GM23338 (cell line): ENCODE measurements at regions not wholly inside any gene's neighbourhood (a gene's known extent, or its start where the extent isn't known, plus 50 kb on each side); places are given as distances from the start of the nearest gene placed in this dataset.

ENCODE experiments used
- CREB1 ChIP-seq: fragments of 250-450 bp; sonication (Bioruptor Pico); IDR thresholded peaks from 2 replicates; pipeline ENCODE4 v1.5.0; 2020; ENCODE audit warnings: low read depth, mild to moderate bottlenecking, moderate library complexity
- EZH2 ChIP-seq: fragments of 200-600 bp; sonication (generic); IDR thresholded peaks from one replicate; pipeline ENCODE4 v1.8.0; 2017; ENCODE audit warnings: antibody characterized with exemption, mild to moderate bottlenecking, low read depth; ENCODE audit not compliant: unreplicated experiment
- EZH2phosphoT487 ChIP-seq: fragments of 200-600 bp; sonication (generic); IDR thresholded peaks from one replicate; pipeline ENCODE4 v1.8.1; 2018; ENCODE audit warnings: antibody characterized with exemption; ENCODE audit not compliant: unreplicated experiment
- NANOG ChIP-seq: IDR thresholded peaks from 2 replicates; pipeline ENCODE4 v1.6.1; 2016; ENCODE audit warnings: antibody characterized with exemption, borderline replicate concordance
- POLR2AphosphoS5 ChIP-seq: IDR thresholded peaks from 2 replicates; pipeline ENCODE4 v1.6.1; 2016; ENCODE audit warnings: antibody characterized with exemption, low read depth
- ZNF331 ChIP-seq: fragments of 250-450 bp; sonication (Bioruptor Pico); IDR thresholded peaks from 2 replicates; pipeline ENCODE4 v1.5.0; 2020; ENCODE audit warnings: low read depth, mild to moderate bottlenecking, moderate library complexity
- TF ChIP-seq, protein P1 (sequence below), 2 experiments: fragments of 200-600 bp in 1 of 2; sonication (generic) in 1 of 2; conservative IDR thresholded peaks; 2 replicates each; pipeline versions ENCODE4 v1.5.1 to v1.6.1; 2016 to 2017; ENCODE audit warnings: antibody characterized with exemption in 2 of 2, low read depth in 2 of 2, mild to moderate bottlenecking in 2 of 2, moderate library complexity in 1 of 2
- TF ChIP-seq, protein P2 (sequence below): IDR thresholded peaks from one replicate; pipeline ENCODE4 v1.6.1; 2018; ENCODE audit warnings: antibody characterized with exemption; ENCODE audit not compliant: unreplicated experiment

DNA sequence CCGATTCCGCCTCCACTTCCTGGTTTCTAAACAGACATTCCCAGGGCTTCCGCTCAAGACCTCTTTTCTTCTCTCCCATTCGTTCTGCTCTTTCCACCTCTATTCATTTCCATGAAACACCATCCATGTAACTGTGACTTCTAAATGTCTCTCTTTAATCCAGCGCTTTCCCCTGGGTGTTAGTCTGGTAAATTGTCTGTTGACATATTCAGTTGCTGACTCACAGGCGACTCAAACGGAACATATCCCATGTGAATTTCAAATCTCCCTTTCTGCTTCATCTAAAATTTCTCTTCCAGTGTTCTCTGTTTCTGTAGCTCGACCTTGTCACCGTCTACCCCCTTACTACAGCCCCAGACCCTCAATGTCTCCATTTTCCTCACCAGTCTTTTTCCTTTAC, 119.1 kb downstream of the PFKFB3 start:
- TF ChIP-seq, protein P1, sequence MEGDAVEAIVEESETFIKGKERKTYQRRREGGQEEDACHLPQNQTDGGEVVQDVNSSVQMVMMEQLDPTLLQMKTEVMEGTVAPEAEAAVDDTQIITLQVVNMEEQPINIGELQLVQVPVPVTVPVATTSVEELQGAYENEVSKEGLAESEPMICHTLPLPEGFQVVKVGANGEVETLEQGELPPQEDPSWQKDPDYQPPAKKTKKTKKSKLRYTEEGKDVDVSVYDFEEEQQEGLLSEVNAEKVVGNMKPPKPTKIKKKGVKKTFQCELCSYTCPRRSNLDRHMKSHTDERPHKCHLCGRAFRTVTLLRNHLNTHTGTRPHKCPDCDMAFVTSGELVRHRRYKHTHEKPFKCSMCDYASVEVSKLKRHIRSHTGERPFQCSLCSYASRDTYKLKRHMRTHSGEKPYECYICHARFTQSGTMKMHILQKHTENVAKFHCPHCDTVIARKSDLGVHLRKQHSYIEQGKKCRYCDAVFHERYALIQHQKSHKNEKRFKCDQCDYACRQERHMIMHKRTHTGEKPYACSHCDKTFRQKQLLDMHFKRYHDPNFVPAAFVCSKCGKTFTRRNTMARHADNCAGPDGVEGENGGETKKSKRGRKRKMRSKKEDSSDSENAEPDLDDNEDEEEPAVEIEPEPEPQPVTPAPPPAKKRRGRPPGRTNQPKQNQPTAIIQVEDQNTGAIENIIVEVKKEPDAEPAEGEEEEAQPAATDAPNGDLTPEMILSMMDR (conservative IDR thresholded peaks at IDR 0.05; ENCODE audit: low read depth in 2 of 2) = no peak
- TF ChIP-seq EZH2 (no peak), POLR2AphosphoS5 (no peak), EZH2phosphoT487 (no peak), NANOG (no peak), ZNF331 (CRISPR knock-in tag) (no peak), CREB1 (CRISPR knock-in tag) (no peak)
- TF ChIP-seq, protein P2, sequence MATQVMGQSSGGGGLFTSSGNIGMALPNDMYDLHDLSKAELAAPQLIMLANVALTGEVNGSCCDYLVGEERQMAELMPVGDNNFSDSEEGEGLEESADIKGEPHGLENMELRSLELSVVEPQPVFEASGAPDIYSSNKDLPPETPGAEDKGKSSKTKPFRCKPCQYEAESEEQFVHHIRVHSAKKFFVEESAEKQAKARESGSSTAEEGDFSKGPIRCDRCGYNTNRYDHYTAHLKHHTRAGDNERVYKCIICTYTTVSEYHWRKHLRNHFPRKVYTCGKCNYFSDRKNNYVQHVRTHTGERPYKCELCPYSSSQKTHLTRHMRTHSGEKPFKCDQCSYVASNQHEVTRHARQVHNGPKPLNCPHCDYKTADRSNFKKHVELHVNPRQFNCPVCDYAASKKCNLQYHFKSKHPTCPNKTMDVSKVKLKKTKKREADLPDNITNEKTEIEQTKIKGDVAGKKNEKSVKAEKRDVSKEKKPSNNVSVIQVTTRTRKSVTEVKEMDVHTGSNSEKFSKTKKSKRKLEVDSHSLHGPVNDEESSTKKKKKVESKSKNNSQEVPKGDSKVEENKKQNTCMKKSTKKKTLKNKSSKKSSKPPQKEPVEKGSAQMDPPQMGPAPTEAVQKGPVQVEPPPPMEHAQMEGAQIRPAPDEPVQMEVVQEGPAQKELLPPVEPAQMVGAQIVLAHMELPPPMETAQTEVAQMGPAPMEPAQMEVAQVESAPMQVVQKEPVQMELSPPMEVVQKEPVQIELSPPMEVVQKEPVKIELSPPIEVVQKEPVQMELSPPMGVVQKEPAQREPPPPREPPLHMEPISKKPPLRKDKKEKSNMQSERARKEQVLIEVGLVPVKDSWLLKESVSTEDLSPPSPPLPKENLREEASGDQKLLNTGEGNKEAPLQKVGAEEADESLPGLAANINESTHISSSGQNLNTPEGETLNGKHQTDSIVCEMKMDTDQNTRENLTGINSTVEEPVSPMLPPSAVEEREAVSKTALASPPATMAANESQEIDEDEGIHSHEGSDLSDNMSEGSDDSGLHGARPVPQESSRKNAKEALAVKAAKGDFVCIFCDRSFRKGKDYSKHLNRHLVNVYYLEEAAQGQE = no peak
